A549 (cell line): ENCODE measurements at regions not wholly inside any gene's neighbourhood (a gene's known extent, or its start where the extent isn't known, plus 50 kb on each side); places are given as distances from the start of the nearest gene placed in this dataset.
"Not testable (repeated sequence)": the region's sequence is repeated elsewhere in the genome, so short reads cannot be mapped to it uniquely, and the experiment has no call there.

ENCODE experiments used
- ATAC-seq, 2 experiments: fragments of 200-7000 bp in 1 of 2; fragments of >200 bp in 1 of 2; cut with Nextera tagmentation in 1 of 2; cut with Tn5 transposase in 1 of 2; 3 replicates each; pipeline versions ENCODE4 v1.8.0 to v1.9.1; 2018 to 2020; ENCODE audit warnings: mild to moderate bottlenecking in 1 of 2, moderate library complexity in 1 of 2
- CTCF ChIA-PET: fragments of 300-600 bp; sonication (Branson Sonifier 250); formaldehyde crosslinking; extraction: SDS; loops from one replicate; lab custom pipeline; 2021; ENCODE audit warnings: antibody characterized with exemption, inconsistent platforms; lab: Yijun Ruan, JAX
- POLR2A ChIA-PET: fragments of 350-600 bp; formaldehyde crosslinking; extraction: SDS; loops from one replicate; lab custom pipeline; 2021; ENCODE audit warnings: antibody characterized with exemption, inconsistent platforms; lab: Yijun Ruan, JAX
- DNase-seq, 2 experiments: peaks; one replicate each; pipeline versions ENCODE4 v3.0.0 to v3.0.0-alpha.2; 2011 to 2016; ENCODE audit warnings: low read depth in 1 of 2, low spot score in 1 of 2
- FAIRE-seq: peaks from 2 replicates; lab custom pipeline; 2011; peaks lifted over from hg19 to GRCh38; lab: Jason Lieb, UNC
- H3K27ac ChIP-seq, 2 experiments: fragments of >200 bp; sonication (Bioruptor Twin); formaldehyde crosslinking; 3 replicates each; pipeline ENCODE4 v1.5.1; 2016 to 2017
- H3K4me1 ChIP-seq: fragments of >200 bp; sonication (Bioruptor Twin); formaldehyde crosslinking; 3 replicates; pipeline ENCODE4 v1.6.1; 2016
- H3K4me2 ChIP-seq: fragments of >200 bp; sonication (Bioruptor Twin); formaldehyde crosslinking; 3 replicates; pipeline ENCODE4 v1.6.1; 2016
- H3K4me3 ChIP-seq: fragments of >200 bp; sonication (Bioruptor Twin); formaldehyde crosslinking; 3 replicates; pipeline ENCODE4 v1.5.1; 2016
- H3K9me3 ChIP-seq: fragments of >200 bp; sonication (Bioruptor Twin); formaldehyde crosslinking; 3 replicates; pipeline ENCODE4 v1.6.1; 2016
- ATOH8 ChIP-seq: fragments of 250-450 bp; sonication (Bioruptor Pico); IDR thresholded peaks from 2 replicates; pipeline ENCODE4 v1.5.0; 2020; ENCODE audit warnings: low read depth, mild to moderate bottlenecking, moderate library complexity
- BHLHE40 ChIP-seq: IDR thresholded peaks from 2 replicates; pipeline ENCODE4 v1.6.1; 2012; ENCODE audit warnings: low read depth, low read length, inconsistent platforms
- CBX2 ChIP-seq: fragments of 200-600 bp; sonication (generic); IDR thresholded peaks from 2 replicates; pipeline ENCODE4 v1.6.1; 2016; ENCODE audit warnings: low read depth, mild to moderate bottlenecking, borderline replicate concordance
- CBX8 ChIP-seq: fragments of 200-600 bp; sonication (generic); IDR thresholded peaks from 2 replicates; pipeline ENCODE4 v1.6.1; 2016
- CEBPB ChIP-seq, 2 experiments: fragments of >200 bp in 1 of 2; sonication (Bioruptor Twin) in 1 of 2; formaldehyde crosslinking in 1 of 2; IDR thresholded peaks; 2 replicates each; pipeline ENCODE4 v1.6.1; 2012 to 2016
- CTCF ChIP-seq: fragments of >200 bp; sonication (Bioruptor Twin); formaldehyde crosslinking; IDR thresholded peaks from 3 replicates; pipeline ENCODE4 v1.5.1; 2016
- EHF ChIP-seq: fragments of 250-450 bp; sonication (Bioruptor Pico); IDR thresholded peaks from 2 replicates; pipeline ENCODE4 v1.5.0; 2020; ENCODE audit warnings: mild to moderate bottlenecking
- ESRRA ChIP-seq: fragments of 150-350 bp; IDR thresholded peaks from 2 replicates; pipeline ENCODE4 v1.6.1; 2014; ENCODE audit warnings: mild to moderate bottlenecking, low read length, borderline replicate concordance
- FOSL2 ChIP-seq, 2 experiments: fragments of 450-650 bp in 1 of 2; fragments of >200 bp in 1 of 2; sonication (Bioruptor Twin) in 1 of 2; formaldehyde crosslinking; IDR thresholded peaks; 2 replicates each; pipeline versions ENCODE4 v1.5.0 to v1.6.1; 2016 to 2020; ENCODE audit warnings: mild to moderate bottlenecking in 1 of 2, moderate library complexity in 1 of 2
- GATA3 ChIP-seq: IDR thresholded peaks from 2 replicates; pipeline ENCODE4 v1.6.1; 2012; ENCODE audit warnings: borderline replicate concordance
- HDAC2 ChIP-seq: fragments of 200-600 bp; sonication (generic); IDR thresholded peaks from 2 replicates; pipeline ENCODE4 v1.6.1; 2016
- HOXB13 ChIP-seq: fragments of 250-450 bp; sonication (Bioruptor Pico); IDR thresholded peaks from 2 replicates; pipeline ENCODE4 v1.5.0; 2020; ENCODE audit warnings: low read depth, mild to moderate bottlenecking, moderate library complexity
- HOXB5 ChIP-seq: fragments of 250-450 bp; sonication (Bioruptor Pico); IDR thresholded peaks from 2 replicates; pipeline ENCODE4 v1.5.0; 2020; ENCODE audit warnings: mild to moderate bottlenecking, moderate library complexity
- JUNB ChIP-seq: fragments of >200 bp; sonication (Bioruptor Twin); formaldehyde crosslinking; IDR thresholded peaks from 2 replicates; pipeline ENCODE4 v1.6.1; 2016
- MAFK ChIP-seq: fragments of 450-650 bp; IDR thresholded peaks from 2 replicates; pipeline ENCODE4 v1.6.1; 2014; ENCODE audit not compliant: partially characterized antibody
- MAX ChIP-seq: IDR thresholded peaks from 2 replicates; pipeline ENCODE4 v1.6.1; 2012
- MYC ChIP-seq: IDR thresholded peaks from 2 replicates; pipeline ENCODE4 v1.6.1; 2012; ENCODE audit warnings: mild to moderate bottlenecking, inconsistent platforms, low read length, improper control_type of control experiment, borderline replicate concordance
- NFE2L2 ChIP-seq: fragments of 150-350 bp; conservative IDR thresholded peaks from 2 replicates; pipeline ENCODE4 v1.6.1; 2014; ENCODE audit warnings: low read length
- NR3C1 ChIP-seq: fragments of >200 bp; sonication (Bioruptor Twin); formaldehyde crosslinking; IDR thresholded peaks from 3 replicates; pipeline ENCODE4 v1.6.1; 2017
- POLR2AphosphoS2 ChIP-seq: conservative IDR thresholded peaks from 2 replicates; pipeline ENCODE4 v1.6.1; 2012; ENCODE audit warnings: low read length, improper control_type of control experiment, inconsistent platforms
- RARB ChIP-seq: fragments of 250-450 bp; sonication (Bioruptor Pico); IDR thresholded peaks from 2 replicates; pipeline ENCODE4 v1.8.0; 2021; ENCODE audit warnings: mild to moderate bottlenecking, moderate library complexity
- RFX5 ChIP-seq: fragments of 450-650 bp; IDR thresholded peaks from 2 replicates; pipeline ENCODE4 v1.7.1; 2014; ENCODE audit warnings: antibody characterized with exemption, mild to moderate bottlenecking, moderate library complexity
- RNF2 ChIP-seq: fragments of 200-600 bp; sonication (generic); IDR thresholded peaks from 2 replicates; pipeline ENCODE4 v1.6.1; 2016; ENCODE audit warnings: low read depth, mild to moderate bottlenecking, antibody characterized with exemption, moderate library complexity, borderline replicate concordance
- TFCP2L1 ChIP-seq: fragments of 250-450 bp; sonication (Bioruptor Pico); IDR thresholded peaks from 2 replicates; pipeline ENCODE4 v1.5.0; 2021; ENCODE audit warnings: mild to moderate bottlenecking
- USF2 ChIP-seq: fragments of 450-650 bp; IDR thresholded peaks from 2 replicates; pipeline ENCODE4 v1.6.1; 2014; ENCODE audit warnings: antibody characterized with exemption
- ZFP36 ChIP-seq: fragments of 450-650 bp; IDR thresholded peaks from 2 replicates; pipeline ENCODE4 v1.6.1; 2014; ENCODE audit warnings: borderline replicate concordance; ENCODE audit not compliant: partially characterized antibody
- ZNF302 ChIP-seq: fragments of 250-450 bp; sonication (Bioruptor Pico); IDR thresholded peaks from 2 replicates; pipeline ENCODE4 v1.9.0; 2021; ENCODE audit warnings: inconsistent platforms, mild to moderate bottlenecking, moderate library complexity
- ZSCAN20 ChIP-seq: fragments of 250-450 bp; sonication (Bioruptor Pico); IDR thresholded peaks from 2 replicates; pipeline ENCODE4 v1.8.0; 2022; ENCODE audit warnings: mild to moderate bottlenecking, moderate library complexity
- WGBS: methylation state at CpG from one replicate; pipeline ENCODE4 v1.1.6; 2017; ENCODE audit errors: missing lambda C conversion rate; 5-methylcytosine and 5-hydroxymethylcytosine counted together

- TF ChIP-seq CBX8, result no peak
- TF ChIP-seq POLR2AphosphoS2, result no peak
- no peak; the same call in 1 of the 2 replicates for TF ChIP-seq ZNF302
- TF ChIP-seq GATA3, result peak; percentile 93; the same call in 1 of the 2 replicates
- peak in 1 of 2 experiments; percentile 70; a peak in 2 of 4 replicates for TF ChIP-seq CEBPB (IDR thresholded peaks at IDR 0.05)
- no peak for TF ChIP-seq HDAC2
- peak; percentile 50; the same call in 1 of the 2 replicates for TF ChIP-seq HOXB5 (CRISPR knock-in tag)
- 0 out of 2 replicates have a peak, but pooled peaks have one; percentile 48 for TF ChIP-seq RFX5
- TF ChIP-seq MAFK, result peak; percentile 100
- no peak for TF ChIP-seq RARB
- TF ChIP-seq HOXB13 (CRISPR knock-in tag), result peak; percentile 32; the same call in 1 of the 2 replicates
- TF ChIP-seq MAX, result peak; percentile 89
- peak; percentile 82; the same call in 1 of the 2 replicates for TF ChIP-seq ESRRA
- 0 out of 2 replicates have a peak, but pooled peaks have one; percentile 46 for TF ChIP-seq EHF (CRISPR knock-in tag)
- TF ChIP-seq FOSL2 (IDR thresholded peaks at IDR 0.05), result peak; percentile 84
- TF ChIP-seq FOSL2 (CRISPR knock-in tag; IDR thresholded peaks at IDR 0.05), result peak; percentile 99
- TF ChIP-seq TFCP2L1 (CRISPR knock-in tag), result no peak
- 0 out of 2 replicates have a peak, but pooled peaks have one; percentile 5 for TF ChIP-seq USF2
- no peak for TF ChIP-seq RNF2
- TF ChIP-seq NR3C1, result no peak
Observed at GRCh38 chr6:4358414-4359107, 223.2 kb upstream of the ECI2 start (continued).

- ATAC-seq, POLR2A ChIA-PET, CTCF ChIA-PET: not testable (repeated sequence)
Observed at GRCh38 chr6:4357660-4358152, 222.3 kb upstream of the ECI2 start.

GRCh38 chr6:4356899-4357659 is 221.7 kb upstream of the ECI2 start:
- CTCF ChIA-PET, result no interaction called here
- no peak for ATAC-seq
- DNase-seq, result no peak
- TF ChIP-seq MYC, result no peak
- TF ChIP-seq TFCP2L1 (CRISPR knock-in tag), result no peak
- TF ChIP-seq NFE2L2, result no peak
- TF ChIP-seq JUNB, result no peak
- TF ChIP-seq CBX2, result no peak
- TF ChIP-seq ATOH8 (CRISPR knock-in tag), result no peak
- TF ChIP-seq BHLHE40, result no peak
- no peak for TF ChIP-seq GATA3
- TF ChIP-seq ZFP36, result no peak
- TF ChIP-seq ZSCAN20 (CRISPR knock-in tag), result no peak
- no peak for TF ChIP-seq CBX8
- TF ChIP-seq CTCF, result no peak
- no peak for TF ChIP-seq POLR2AphosphoS2
- TF ChIP-seq HDAC2, result no peak
- TF ChIP-seq, all 56 proteins: peak for 0
- FAIRE-seq, result no peak
- peaks cover 48% of the 10 kb centered on the region for H3K4me1 ChIP-seq
- peak overlapping the region; percentile 89 to 93 for H3K27ac ChIP-seq
- POLR2A ChIA-PET, result interaction anchor here (0.5 kb wide), 1 partner anchor 291 kb away, joined by 3 read pairs; no protein-coding TSS in a partner anchor
- H3K4me3 ChIP-seq, result no peak overlapping the region
- WGBS, result 95% methylated on average over 7 of the region's 7 CpGs
- no peak overlapping the region for H3K4me2 ChIP-seq
- H3K9me3 ChIP-seq, result no peaks in the 10 kb centered on the region

More at GRCh38 chr6:4357660-4358152, 222.3 kb upstream of the ECI2 start:
- 92% methylated on average over 2 of the region's 3 CpGs for WGBS
- not testable (repeated sequence) for DNase-seq, FAIRE-seq, H3K9me3 ChIP-seq, H3K4me3 ChIP-seq, H3K4me2 ChIP-seq
- Histone ChIP-seq H3K4me1 (peaks cover 42% of the 10 kb centered on the region), H3K27ac (peak overlapping the region; percentile 89 to 93)
